CD4-positive, alpha-beta T cell treated with Interleukin-17A for 4 hours (primary cell): ENCODE measurements at regions not wholly inside any gene's neighbourhood (a gene's known extent, or its start where the extent isn't known, plus 50 kb on each side); places are given as distances from the start of the nearest gene placed in this dataset.

ENCODE experiments used
- DNase-seq: peaks from one replicate; pipeline ENCODE4 v3.0.0-alpha.2; 2020; ENCODE audit warnings: mixed read lengths

DNA sequence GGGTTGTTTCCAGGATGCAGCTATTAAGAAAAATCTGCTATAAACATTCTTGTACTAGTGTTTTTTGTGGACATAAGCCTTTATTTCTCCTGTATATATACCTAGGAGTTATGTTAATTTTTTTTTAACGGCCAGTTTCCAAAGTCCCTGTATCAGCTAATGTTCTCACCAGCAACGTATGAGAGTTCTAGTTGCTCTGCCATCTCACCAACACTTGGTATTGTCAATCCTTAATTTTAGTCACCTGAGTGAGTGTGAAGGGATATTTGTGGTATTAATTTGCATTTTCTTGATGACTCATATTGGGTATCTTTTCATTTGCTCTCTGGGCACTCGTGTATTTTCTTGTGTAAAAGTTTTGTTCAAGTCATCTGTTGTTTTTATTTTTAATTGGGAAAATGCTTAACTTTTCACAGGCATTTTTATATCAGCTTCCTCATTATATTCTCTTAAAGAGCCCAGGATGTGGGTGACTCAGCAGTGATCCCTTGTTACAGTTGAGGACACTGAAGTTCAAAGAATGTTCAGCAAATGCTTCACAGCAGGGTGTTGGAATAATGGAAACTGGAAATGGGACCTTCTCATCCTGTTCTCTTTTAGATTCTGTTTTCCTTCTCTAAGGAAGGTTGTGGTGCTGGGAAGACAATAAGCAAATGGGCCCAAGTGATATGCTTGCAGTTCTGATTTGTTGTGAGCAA, 176.3 kb upstream of the PRNP start:
- no peak for DNase-seq

GRCh38 chr20:4508773-4509172, 177.5 kb upstream of the PRNP start:
- DNase-seq: no peak

- no peak for DNase-seq
Measured at GRCh38 chr20:4507288-4507719, 179.0 kb upstream of the PRNP start.

GRCh38 chr20:4504814-4505213, 181.4 kb upstream of the PRNP start:
- DNase-seq: no peak

- no peak for DNase-seq
Measured at GRCh38 chr20:4502756-4503155, 183.5 kb upstream of the PRNP start.

DNA sequence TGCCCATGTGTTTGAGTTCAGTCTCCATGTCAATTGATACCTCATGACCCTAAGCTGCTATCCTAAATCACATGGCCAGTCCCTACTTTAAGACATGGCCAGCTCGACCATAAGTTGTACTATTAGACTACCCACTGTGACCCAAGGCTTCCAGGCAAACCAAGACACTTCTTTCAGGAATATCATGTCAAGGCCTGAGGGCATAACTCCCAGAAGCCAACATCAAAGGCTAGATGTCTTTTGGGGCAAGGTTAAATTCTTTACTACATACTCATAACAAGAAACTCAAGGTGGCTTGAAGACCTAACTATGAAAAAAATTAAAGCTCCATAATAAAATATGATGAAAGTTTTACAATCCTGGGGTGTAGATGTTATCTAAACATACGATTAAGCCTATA, 192.9 kb upstream of the PRNP start:
- no peak for DNase-seq

- DNase-seq: no peak
Measured at GRCh38 chr20:4491643-4492042, 194.6 kb upstream of the PRNP start.

GRCh38 chr20:4490606-4491280, 195.5 kb upstream of the PRNP start:
- DNase-seq: no peak

GRCh38 chr20:4490045-4490444, 196.2 kb upstream of the PRNP start:
- DNase-seq: no peak

- DNase-seq: no peak
Measured at GRCh38 chr20:4488407-4489339, 197.6 kb upstream of the PRNP start.

- DNase-seq: no peak
Measured at GRCh38 chr20:4484379-4484997, 201.8 kb upstream of the PRNP start.

DNA sequence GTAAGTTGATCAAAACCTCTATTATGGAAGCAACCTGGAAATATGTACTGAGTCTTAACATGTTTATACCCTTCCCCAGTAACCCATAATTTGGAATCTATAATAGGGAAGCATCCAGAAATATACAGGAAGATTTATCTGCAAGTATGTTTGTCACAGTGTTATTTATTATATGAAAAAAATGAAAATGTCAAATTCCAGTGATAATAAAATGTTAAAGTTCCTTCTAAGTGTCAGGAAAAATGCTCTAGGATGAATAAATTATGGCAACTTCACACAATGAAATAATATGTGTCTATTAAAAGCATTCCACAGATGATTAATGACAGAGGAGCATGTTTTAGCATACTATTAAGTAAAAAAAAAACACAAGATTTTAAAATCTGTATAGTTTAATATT, 202.3 kb upstream of the PRNP start:
- no peak for DNase-seq

GRCh38 chr20:4483486-4483885, 202.8 kb upstream of the PRNP start:
- DNase-seq: no peak

GRCh38 chr20:4480104-4480503, 206.2 kb upstream of the PRNP start:
- DNase-seq: no peak

DNA sequence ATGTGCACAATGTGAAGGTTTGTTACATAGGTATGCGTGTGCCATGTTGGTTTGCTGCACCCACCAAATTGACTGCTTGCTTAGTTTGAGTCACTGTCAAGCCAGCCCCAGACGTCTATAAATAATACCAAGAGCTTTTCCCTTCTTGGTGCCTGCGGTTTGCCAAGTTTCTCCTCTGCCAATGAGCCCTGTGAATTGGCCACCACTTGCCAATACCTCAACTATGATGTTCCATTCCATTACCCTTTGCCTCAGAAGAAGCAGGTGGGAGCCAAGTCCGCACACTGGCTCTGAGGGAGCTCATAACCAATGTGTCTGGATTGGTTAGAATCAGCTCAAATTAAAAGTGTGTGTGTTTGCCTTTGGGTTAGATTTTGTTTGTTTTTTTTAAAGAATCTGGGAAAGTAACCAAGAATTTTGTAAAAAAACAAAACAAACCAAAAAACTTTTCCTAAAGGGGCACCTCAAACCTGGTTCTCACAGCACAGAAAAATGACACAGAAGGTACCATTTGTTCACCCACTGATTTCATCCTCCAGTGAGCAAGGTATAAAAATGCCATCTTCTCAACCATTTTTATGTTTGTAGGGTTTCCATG, 209.3 kb upstream of the PRNP start:
- no peak for DNase-seq

- DNase-seq: no peak
Measured at GRCh38 chr20:4472906-4473305, 213.3 kb upstream of the PRNP start.

GRCh38 chr20:4471221-4471620, 215.0 kb upstream of the PRNP start:
- DNase-seq: no peak

- DNase-seq: no peak
Measured at GRCh38 chr20:4470375-4470774, 215.9 kb upstream of the PRNP start.

DNA sequence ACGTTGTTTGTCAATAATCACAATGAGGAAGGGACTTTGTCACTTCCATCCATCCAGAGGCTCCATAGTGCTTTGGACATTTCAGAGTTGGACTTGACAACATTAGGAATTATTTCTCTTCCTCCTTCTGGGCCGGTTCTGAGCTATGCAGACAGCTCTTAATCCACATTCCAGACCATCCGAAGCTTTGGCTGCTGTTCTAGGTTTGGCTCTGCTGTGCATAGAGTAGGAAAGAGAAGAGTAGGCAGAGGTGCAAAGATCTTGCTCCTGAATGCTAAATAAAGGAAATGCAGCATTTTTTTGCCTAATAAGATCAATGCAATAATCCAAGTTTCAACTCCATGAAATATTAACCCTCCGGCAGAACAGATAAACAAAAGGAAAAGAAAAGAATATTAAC, 216.3 kb upstream of the PRNP start:
- no peak for DNase-seq

DNA sequence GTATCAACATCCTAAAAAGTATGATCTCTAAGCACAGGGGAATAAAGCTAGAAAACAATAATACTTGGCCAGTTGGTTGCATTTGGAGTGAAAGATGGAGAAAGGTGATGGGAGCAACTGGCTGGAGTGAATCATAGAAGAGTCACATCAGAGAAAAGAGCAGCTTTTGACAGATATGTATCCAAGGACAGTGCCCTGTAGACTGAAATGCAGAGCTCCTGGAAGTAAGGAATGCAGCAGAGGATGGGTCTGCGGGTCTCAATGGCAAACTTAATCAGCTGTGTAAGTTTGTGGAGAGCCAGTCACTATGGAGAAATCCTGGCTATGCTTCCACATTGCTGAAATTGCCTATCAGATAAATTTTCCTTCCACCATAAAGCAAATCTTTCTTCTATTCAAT, 218.1 kb upstream of the PRNP start:
- no peak for DNase-seq

GRCh38 chr20:4465855-4466545, 216.9 kb upstream of the ADRA1D start:
- no peak for DNase-seq

DNA sequence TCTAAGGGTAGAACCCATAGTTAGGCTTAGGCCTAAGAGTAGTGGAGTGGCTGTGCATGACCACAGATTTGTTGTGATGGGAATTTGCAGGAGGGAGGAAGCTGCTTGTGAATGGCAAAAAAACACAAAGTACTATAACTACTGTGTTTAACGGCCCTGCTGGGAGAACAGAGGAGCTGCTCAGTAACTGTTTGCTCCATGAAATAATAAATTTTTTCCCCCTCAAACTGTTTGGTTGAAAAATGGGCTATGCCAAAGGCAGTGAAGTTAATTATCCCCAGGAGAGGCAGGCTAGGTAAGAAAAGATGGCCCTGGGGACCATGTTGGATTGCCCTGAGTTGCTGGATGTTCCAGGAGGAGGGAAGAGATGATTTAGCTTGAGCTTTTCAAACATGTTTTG, 216.1 kb upstream of the ADRA1D start:
- no peak for DNase-seq
